Fibroblast of peridontal ligament (primary cell): ENCODE measurements at regions not wholly inside any gene's neighbourhood (a gene's known extent, or its start where the extent isn't known, plus 50 kb on each side); places are given as distances from the start of the nearest gene placed in this dataset.

Source experiments
- DNase-seq: peaks from one replicate; pipeline ENCODE4 v3.0.0-alpha.2; 2010; ENCODE audit errors: extremely low read depth

GRCh38 chr5:74316064-74316603 lies 324.4 kb downstream of the ENC1 start:
- peak; percentile 90 for DNase-seq

- DNase-seq = no peak
These were observed 325.6 kb downstream of the ENC1 start for GRCh38 chr5:74314906-74315305.

- DNase-seq = no peak
These were observed 326.6 kb downstream of the ENC1 start for GRCh38 chr5:74313896-74314295.

GRCh38 chr5:74312746-74313145 lies 327.8 kb downstream of the ENC1 start:
- DNase-seq = no peak

GRCh38 chr5:74311961-74312360 lies 328.6 kb downstream of the ENC1 start:
- no peak for DNase-seq

GRCh38 chr5:74310997-74311930 lies 329.3 kb downstream of the ENC1 start:
- DNase-seq = no peak

GRCh38 chr5:74310386-74310785 lies 330.1 kb downstream of the ENC1 start:
- no peak for DNase-seq

- DNase-seq = no peak
These were observed 331.5 kb downstream of the ENC1 start for GRCh38 chr5:74309050-74309449.

- DNase-seq = no peak
These were observed 333.7 kb downstream of the ENC1 start for GRCh38 chr5:74306845-74307244.

- DNase-seq = no peak
These were observed 336.0 kb downstream of the ENC1 start for GRCh38 chr5:74304536-74304935.

- no peak for DNase-seq
These were observed 336.9 kb downstream of the ENC1 start for GRCh38 chr5:74303578-74303977.

GRCh38 chr5:74301576-74301975 lies 339.0 kb downstream of the ENC1 start:
- no peak for DNase-seq

- no peak for DNase-seq
These were observed 339.6 kb downstream of the ENC1 start for GRCh38 chr5:74300808-74301389.

- DNase-seq = no peak
These were observed 340.7 kb downstream of the ENC1 start for GRCh38 chr5:74299833-74300232.

GRCh38 chr5:74296685-74297408 lies 343.7 kb downstream of the ENC1 start:
- peak; percentile 45 for DNase-seq

- no peak for DNase-seq
These were observed 344.9 kb downstream of the ENC1 start for GRCh38 chr5:74295676-74296075.

- no peak for DNase-seq
These were observed 345.4 kb downstream of the ENC1 start for GRCh38 chr5:74295141-74295540.

GRCh38 chr5:74294231-74294705 lies 346.3 kb downstream of the ENC1 start:
- no peak for DNase-seq

- DNase-seq = no peak
These were observed 347.3 kb downstream of the ENC1 start for GRCh38 chr5:74293182-74293581.

GRCh38 chr5:74290634-74291241 lies 349.8 kb downstream of the ENC1 start:
- DNase-seq = no peak

- no peak for DNase-seq
These were observed 350.8 kb downstream of the ENC1 start for GRCh38 chr5:74289691-74290090.

GRCh38 chr5:74289238-74289637 lies 351.3 kb downstream of the ENC1 start:
- no peak for DNase-seq
